ENCODE measurements at regions not wholly inside any gene's neighbourhood (a gene's known extent, or its start where the extent isn't known, plus 50 kb on each side); places are given as distances from the start of the nearest gene placed in this dataset.

DNA sequence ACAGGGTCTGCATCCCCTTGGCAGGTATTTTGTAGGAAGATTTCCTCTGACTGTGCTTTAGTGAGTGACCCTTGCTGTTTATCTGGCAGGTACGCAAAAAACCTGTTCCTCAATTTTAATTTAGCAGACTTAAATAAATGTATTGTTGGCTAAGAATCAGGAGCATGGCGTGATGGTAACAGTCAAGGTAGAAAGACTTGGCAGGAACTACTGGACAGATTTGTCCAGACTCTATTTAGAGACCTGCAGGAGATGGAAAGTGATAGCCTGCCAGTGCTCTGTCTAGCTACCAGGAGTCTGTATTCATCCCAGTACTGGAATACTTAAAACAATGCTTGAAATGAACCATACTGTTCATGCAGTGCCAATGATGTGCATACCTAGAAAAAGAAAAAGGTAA is 78.8 kb upstream of the MAST4 start:
- ATAC-seq = no peak
- intact Hi-C loops (cut with DNase I) = no loop called here
- DNase-seq (ENCODE audit: low spot score) = no peak

DNA sequence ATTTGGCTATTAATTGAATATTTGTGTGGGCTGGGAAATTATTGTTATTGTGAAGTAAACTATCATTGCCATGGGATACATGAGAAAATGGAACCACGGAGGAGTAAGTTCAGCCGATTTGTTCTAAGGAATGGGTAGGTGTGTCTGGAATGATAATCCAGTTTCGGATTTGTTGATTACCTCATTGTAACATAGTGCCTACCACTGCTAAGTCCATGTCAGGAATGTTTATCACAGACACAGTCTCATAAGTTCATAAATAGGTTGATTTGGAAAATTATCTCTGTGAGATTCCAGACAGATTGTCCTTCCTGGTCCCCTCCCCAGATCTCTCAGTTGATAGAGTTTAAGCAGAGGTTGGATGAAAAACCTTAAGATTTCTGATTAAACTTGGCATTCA is 78.1 kb upstream of the MAST4 start:
- intact Hi-C loops (cut with DNase I) = no loop called here
- ATAC-seq (no peak), DNase-seq (ENCODE audit: low spot score) (no peak)

DNA sequence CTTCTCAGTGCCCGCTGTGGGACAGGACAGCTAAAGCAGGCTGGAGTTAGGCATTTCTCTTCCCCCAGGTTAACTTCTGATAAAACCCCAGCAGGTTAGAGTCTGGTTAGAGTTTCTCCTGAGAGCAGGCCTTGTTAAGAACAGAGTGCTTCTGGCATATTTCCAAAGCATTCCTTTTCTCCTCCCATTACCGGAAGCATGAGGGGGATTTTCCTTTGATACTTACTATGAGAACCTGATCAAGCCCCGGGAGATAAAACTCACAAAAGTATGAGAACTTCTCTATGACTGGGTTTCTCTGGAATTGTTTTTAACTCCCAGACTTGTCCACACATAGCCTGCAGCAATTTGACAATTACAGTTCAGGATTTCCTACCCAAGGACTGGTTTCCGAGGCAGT is 77.4 kb upstream of the MAST4 start:
- ATAC-seq = no peak
- no peak for DNase-seq (ENCODE audit: low spot score)
- intact Hi-C loops (cut with DNase I) = no loop called here

DNA sequence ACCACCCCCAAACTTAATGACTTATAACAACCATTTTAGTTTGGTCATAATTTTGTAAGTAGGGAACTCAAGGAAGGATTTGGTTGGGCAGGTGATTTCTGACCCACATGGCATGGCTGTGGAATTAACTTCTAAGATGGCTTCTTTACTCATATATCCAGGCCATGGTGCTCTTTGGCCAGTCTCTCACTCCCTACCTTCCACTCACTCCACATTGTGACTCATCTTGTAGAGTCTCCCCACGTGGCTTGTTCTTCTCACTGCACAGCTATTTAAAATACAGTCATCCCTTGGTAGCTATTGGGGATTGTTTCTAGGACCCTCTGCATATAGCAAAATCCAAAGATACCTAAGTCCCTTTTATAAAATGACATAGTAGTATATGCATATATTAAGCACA is 76.6 kb upstream of the MAST4 start:
- no peak for ATAC-seq
- no peak for DNase-seq (ENCODE audit: low spot score)
- intact Hi-C loops (cut with DNase I) = no loop called here

DNA sequence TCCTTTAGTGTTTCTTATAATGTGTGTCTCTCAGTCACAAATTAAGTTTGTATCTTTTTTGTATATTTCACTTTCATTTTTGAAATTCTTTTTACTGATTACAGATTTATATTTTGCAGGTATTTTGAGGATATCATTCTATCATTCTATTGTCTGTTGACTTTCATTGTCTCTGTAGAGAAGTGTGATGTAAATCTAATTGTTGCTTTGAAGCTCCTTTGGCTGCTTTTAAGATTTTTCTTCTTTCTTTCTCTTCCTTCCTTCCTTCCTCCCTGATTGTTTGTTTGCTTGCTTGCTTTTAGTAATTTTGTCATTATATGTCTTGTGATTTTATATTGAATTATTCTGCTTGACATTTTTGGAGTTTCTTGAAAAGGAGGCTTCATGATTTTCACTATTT is 75.3 kb upstream of the MAST4 start:
- ATAC-seq = no peak
- intact Hi-C loops (cut with DNase I) = no loop called here
- DNase-seq (ENCODE audit: low spot score) = no peak

DNA sequence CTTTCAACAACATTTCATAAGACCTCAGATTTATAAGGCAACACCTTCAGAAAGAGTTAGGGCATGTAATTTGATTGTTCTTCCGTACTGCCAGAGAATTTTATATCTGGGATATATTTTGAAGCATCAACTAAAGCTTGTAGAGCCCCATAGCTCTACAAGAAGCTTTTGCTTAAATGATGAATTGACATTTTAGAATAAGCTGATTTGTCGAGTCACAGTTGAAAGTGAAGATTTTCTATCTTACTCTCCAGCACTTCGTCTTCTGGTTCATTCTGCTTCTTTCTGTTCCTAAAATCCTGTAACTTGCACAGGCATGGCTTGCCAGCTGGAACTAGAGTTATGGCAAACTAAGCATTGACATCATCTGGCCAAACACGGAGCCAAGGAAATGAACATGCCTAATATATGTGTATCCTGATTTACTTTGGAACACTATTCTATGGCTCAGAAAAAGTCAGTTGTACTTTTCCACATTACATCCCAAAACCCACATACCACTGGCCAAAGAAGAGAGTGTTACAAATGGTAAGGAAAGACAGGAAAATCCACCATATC is 68.6 kb upstream of the MAST4 start:
- intact Hi-C loops (cut with DNase I) = no loop called here
- ATAC-seq (no peak), DNase-seq (ENCODE audit: low spot score) (no peak)

DNA sequence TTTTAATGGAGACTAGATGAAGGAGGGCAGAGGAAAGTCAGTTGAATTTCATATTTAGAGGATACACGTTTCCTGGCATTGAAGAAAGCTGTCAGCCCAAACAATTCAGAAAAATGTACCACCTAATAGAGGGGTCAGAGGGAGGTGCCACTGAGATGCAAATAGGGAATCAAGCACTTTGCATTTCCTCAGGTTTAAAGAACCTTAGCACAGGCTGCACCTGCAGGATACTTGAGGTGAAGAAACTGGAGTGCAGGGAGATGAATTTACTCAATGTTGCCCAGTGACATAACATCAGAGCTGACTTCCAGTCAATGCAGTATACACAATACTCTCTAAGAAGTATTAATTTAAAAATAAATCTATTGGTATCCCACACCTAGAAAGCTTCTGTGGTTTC is 67.0 kb upstream of the MAST4 start:
- ATAC-seq (no peak), DNase-seq (ENCODE audit: low spot score) (no peak)
- intact Hi-C loops (cut with DNase I) = no loop called here

DNA sequence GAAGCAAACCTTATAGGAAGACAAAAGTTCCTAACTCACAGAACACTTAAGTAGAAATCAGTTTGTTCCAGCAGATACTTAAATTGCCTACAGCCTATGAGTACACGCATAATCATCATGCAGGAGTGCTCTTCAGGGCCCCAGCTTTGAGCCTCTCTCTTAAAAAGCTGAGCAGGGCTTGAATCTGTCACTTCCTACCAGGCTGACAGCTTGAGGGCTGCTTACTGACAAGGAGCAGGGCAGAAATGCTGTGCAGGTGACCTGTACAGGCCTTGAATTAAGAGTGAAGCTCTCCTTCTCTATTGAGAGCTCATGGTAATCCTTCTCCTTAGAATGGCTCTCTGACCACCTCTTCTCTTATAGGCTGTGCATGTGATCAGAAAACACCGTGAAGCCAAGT is 66.5 kb upstream of the MAST4 start:
- ATAC-seq (no peak), DNase-seq (ENCODE audit: low spot score) (no peak)
- intact Hi-C loops (cut with DNase I) = no loop called here

DNA sequence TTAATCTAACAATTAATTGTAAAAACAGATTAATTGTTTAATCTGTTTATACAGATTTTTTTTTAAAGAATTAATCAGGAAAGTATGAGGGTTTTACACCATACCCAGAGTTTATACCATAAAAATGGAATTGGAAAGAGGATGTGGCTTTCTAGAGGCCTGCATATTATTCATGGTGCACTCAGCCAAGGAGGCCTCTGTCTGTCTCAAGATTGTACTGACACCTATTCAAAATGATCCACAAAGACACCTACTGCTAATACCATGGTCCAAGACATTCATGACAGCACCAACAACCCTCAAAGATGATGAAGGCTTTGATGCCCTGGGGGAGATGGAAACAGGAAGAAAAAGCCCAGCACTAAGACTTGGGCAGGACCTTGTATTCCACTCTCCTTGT is 58.1 kb upstream of the MAST4 start:
- intact Hi-C loops (cut with DNase I) = no loop called here
- no peak for ATAC-seq
- DNase-seq (ENCODE audit: low spot score) = no peak

DNA sequence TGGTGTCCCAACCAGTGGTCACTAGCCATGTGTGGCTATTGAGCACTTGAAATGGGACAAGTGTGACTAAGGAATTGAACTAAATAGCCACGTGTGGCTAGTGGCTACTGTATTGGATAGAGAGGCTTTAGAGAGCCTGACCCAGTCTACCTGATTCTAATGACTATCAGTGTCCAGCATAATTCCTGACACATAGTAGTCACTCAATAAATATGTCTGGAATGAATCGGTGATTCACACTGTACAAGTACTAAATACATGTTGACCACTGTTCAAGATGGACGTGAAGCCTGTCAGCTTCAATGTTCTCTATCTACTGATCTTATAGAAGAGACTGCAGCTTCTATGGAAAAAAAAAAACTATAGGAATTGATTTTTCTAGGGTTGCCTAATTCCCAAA is 57.7 kb upstream of the MAST4 start:
- intact Hi-C loops (cut with DNase I) = no loop called here
- ATAC-seq (no peak), DNase-seq (ENCODE audit: low spot score) (no peak)

DNA sequence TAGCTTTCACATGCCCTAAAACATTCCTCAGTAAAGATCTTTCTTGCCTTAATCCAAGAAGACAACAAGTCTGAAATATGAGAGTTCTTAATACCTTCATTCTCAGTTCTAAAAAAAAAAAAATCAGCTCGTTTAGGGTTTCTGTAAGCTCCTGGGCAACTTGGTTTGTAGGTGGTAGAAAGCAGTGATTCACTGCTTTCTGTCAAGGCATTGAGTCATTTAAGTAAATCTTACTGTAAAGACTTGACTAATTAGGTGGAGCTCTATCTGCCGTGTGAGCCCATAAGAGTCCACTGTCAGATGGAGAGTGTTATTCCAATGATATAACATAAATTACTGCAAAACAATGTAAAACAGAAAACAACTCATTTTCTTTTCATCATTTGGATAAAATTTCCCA is 56.1 kb upstream of the MAST4 start:
- ATAC-seq (no peak), DNase-seq (ENCODE audit: low spot score) (no peak)
- intact Hi-C loops (cut with DNase I) = no loop called here

DNA sequence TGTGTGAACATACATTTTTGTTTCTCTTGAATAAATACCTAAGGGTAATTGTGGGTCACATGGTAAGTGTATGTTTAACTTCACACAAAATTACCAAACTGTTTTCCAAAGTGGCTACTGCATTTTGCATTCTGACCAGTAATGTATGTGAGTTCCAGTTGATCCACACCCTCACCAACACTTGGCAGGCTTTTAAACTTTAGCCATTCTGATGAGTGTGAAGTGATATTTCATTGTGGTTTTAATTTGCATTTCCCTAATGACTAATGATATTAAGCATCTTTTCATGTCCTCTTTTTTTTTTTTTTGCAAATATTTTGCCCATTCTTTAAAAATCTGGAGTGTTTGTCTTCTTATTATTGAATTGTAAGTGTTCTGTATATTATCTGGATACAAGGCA is 53.5 kb upstream of the MAST4 start:
- ATAC-seq (no peak), DNase-seq (ENCODE audit: low spot score) (no peak)
- intact Hi-C loops (cut with DNase I) = no loop called here
